ENCODE measurements at regions not wholly inside any gene's neighbourhood (a gene's known extent, or its start where the extent isn't known, plus 50 kb on each side); places are given as distances from the start of the nearest gene placed in this dataset.

DNA sequence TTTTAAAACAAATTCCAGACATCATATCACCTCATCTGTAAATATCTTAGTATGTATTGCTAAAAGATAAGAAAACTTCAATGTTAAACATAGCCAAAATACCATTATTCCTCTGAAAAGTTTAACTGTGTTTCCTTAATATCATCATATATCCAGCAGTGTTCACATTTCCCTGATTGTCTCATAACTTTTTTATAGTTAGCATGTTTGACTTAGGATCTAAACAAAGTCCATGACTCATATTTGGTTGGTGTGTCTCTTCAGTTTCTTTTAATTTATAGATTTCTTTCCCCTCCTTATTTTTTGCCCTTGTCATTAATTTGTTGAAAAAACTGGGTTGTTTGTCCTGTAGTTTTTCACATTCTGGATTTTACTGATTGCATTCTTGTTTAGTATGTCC lies 163.0 kb downstream of the RPS12 start:
- no peak for DNase-seq

DNA sequence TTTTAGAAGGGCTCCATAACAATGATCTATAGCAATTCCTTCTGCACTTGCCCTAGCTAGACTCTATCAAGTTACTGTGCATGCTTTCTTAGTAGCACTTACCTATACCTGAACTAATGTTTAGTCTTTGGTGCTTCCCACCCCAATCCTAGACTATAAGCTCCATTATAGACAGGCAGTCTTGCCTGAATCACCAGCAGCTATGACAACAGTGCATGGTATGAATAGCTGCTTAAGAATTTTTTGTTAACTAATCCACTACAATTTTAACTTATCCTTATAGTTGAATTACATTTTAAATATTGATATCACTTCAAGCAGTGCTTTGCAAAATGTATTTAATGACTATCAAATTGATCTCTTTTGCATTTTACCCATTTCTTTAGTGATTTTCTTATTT lies 164.3 kb downstream of the RPS12 start:
- no peak for DNase-seq

DNA sequence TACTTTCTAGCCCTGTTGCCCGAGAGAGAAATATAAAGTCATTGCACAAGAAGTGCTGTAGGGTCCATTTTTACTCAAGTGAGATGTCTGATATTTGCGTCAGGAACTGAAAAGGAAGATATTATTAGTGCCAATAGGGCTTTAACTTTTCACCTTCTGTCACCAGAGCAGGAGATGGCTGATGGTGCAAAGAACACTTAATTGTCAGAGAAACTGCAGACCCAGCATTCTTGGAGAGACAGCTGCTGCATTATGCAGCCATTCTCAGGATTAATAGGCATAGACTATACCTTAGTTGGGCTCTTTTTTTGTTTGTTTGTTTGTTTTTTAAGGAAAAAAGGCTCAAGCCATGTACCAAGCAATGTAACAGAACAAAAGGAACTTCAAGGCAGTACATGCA lies 179.4 kb downstream of the RPS12 start:
- no peak for DNase-seq

DNA sequence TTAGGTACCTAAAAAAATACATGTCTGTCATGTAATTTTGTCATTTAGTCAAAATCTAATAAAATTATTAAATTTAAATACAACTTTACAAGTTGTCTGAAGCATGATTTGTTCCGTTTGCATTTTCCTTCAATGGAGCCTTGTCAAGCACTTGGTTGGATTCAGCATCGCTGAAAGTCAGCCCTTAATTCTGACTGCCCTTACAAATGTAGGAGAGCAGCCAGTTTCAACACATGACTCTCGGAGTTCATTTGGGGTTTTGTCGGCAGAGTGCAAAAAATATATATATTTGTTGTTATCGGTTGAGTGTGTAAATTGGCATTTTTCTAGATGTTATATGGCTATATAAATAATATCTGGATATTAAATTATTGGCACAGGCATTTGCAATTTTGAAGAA lies 180.6 kb downstream of the RPS12 start:
- DNase-seq = no peak

DNA sequence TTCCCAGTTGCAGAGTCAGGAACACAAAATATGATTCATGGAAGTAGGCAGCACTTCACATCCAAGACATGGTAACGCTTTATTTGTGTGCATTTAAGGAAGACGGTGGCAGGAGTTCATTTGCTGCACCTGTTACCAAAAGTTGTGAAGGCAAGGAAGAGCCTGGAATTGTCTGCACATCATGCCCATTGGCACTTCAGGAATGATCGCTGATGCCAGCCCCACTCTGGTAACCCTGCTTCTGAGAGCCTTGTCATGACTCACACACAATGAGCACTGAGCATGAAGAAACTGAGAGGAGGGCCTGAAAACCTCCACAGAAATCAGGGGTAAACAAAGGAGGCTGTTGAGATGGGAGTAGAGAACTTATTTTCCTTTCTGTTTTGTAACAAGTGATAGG lies 181.1 kb downstream of the RPS12 start:
- no peak for DNase-seq

DNA sequence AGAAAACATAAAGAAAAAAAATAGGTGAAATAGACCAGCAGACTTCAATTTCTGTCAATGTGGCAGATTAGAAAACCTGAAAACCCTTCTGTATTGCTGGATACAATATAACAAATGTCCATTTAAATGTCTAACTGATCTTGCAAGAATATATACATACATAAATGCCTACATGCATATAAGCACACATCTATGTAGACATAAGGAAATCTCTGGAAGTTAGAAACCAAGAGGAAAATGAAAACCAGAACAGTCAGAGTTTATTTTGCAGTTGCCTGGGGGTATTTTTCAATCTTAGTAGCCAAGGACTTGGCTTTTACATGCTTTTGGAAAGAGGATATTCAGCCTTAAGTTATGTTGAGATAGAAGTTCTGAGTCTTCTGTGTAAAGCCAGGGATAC lies 184.0 kb downstream of the RPS12 start:
- DNase-seq = no peak

DNA sequence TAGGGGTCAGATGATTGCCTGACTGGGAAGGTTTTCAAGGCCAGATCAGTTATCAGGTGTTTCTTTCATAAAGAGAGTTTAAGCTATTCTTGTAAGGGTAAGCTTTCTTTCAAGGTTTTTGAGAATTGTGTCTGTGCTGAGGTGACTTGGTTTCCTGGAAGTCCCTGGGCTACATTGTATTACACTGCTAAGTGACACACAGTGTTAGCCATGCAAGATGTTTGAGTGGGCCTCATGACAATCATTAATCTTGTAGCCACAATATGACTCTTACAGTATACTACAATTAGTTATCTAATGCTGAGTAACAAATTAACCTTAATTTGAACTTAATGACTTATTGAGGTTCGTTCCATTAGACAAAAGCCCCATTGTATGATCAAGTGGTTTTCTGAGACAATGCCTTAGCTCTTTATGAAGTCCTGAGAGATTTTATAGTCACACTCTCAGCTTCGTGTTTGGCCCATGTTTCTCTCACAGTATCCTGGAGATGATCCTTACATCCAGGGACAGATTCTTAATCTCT lies 186.7 kb downstream of the RPS12 start:
- no peak for DNase-seq

DNA sequence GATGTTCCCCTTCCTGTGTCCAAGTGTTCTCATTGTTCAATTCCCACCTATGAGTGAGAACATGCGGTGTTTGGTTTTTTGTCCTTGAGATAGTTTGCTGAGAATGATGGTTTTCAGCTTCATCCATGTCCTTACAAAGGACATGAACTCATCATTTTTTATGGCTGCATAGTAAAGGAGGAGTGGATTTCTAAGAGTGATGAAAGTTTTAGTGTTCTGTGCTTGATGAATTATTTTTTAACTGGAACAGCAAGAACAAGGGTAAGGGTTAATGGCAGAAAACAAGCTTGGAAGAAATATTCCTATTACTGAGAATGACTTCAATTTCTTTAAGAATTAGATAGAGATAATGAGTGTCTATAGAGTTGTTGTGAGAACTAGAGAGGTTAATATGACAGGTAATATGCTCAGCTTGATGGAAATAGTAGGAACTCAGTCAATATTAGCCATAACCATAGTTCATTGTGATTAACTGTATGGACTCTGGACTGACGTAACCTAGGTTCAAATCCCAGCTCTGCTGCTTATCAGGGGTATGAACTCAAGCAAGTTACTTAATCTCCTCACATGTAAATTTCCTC lies 190.0 kb downstream of the RPS12 start:
- no peak for DNase-seq

DNA sequence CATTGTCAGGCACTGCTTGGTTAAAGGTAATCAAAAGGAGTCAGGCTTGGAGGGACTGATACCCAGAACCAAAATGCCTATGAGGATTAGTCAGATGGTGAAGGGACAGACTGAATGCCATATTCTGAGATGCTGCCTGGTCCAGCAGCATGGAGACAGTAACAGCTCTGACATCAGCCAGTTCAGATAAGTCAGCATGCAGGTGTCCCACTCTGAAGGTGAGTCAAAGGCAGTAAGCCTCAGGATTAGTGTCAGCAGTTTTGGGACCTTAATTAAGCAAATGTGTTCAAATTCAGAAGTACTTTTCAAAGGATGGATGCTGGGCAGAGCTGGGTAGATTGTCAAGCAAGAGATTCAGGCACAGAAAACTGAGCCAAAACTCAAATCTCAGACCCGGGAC lies 198.4 kb downstream of the RPS12 start:
- DNase-seq = no peak

DNA sequence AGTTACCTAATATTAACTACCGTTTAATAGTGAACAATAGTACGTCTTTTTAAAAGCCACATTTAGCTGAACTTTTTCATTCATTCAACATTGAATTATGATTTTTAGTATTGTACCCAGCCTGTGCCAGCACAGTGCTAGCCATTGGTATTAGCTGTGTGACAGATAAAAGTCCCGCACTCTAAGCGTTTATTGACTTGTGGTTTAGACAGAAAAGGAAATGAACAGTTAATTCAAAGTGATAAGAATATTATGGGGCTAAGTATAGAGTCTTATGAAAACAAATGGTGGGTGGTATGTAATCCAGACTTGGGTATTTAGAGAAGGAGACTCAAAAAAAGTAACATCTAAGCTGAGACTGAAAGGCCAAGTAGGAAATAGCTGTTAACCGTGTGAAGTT lies 202.3 kb downstream of the RPS12 start:
- no peak for DNase-seq

DNA sequence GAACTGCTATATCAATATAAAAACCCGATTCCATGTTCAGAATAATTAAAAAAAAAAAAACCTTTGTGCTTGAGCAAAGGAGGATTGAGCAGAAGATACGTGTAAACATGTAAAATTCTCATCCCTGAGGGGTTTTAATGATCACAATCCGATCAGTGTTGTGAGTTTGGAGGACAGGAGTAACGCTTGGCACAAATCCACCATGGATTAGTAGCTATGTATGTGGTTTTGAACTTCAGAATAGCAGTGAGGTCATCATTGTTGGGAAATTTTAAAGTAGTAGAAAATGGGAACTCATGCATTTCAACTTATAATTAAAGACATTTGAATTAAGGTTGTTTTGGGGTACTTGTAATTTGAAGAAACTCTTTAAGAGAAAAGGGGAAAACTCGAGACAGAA lies 203.2 kb downstream of the RPS12 start:
- no peak for DNase-seq

DNA sequence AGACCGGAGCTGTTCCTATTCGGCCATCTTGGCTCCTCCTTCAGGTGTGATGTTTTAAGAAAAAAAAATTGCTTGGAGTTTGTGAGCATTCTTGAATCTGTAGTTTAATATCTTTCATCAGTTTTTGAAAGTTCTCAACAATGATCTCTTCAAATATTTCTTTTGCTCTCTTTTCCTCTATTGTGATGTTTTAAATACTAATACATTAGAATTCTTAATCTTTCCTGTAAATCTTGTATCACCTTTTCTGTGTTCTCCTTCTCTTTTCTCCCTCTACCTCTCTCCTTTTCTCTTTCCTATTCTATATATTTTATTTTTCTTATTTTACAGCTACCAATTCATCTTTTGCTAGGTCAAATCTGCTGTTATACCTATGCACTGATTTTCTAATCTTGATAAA lies 212.3 kb downstream of the RPS12 start:
- no peak for DNase-seq

DNA sequence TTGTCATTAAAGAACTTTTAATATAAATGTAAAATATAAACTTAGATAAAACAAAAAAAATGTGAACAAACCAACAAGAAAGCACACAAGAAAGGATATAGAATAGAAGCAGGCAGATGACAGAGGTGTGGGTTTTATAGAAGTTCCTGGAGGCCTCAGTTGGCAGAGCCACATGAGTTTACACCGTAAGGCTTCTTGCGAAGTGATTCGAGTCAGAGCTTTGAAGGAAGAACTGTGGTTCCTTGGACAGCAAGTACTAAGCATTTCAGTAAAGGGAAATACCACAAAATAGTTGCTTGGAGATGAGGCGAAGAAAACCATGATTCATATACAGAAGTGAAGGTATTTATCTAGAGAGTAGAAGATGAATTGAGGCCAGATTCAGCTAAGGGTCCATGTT lies 207.9 kb upstream of the EYA4 start:
- no peak for DNase-seq

DNA sequence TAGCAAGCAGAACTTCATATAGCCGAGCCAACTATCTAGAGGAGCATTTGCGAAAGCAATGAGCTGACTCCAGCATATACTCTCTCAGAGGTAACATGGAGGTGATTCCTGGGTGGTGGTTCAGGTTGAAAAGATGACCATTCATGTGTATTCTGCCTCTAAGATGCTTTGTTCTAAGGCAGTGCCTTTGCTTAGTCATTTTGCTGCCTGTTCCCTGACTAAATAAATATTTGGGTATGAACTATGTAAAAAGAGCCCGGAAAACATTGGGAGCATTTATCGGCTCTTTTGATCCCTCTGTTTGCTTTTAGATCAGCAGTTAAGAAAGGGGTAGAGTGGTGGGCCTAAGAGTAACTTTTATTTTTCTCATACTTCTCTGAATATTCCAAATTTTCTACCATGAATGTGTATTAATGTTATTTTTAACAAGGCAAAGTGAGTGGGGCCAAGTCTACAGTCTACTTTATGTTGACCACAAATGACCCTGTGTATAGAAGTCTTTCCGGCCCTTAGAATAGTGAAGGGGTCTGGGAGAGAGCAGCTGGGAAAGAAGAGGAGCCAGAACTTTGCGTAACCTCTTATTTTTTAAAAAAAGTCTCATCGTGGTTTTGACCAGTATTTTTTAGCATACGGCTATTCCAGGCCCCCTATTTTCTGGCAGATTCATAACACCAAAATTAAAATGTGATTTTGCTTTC lies 206.5 kb upstream of the EYA4 start:
- DNase-seq = no peak

DNA sequence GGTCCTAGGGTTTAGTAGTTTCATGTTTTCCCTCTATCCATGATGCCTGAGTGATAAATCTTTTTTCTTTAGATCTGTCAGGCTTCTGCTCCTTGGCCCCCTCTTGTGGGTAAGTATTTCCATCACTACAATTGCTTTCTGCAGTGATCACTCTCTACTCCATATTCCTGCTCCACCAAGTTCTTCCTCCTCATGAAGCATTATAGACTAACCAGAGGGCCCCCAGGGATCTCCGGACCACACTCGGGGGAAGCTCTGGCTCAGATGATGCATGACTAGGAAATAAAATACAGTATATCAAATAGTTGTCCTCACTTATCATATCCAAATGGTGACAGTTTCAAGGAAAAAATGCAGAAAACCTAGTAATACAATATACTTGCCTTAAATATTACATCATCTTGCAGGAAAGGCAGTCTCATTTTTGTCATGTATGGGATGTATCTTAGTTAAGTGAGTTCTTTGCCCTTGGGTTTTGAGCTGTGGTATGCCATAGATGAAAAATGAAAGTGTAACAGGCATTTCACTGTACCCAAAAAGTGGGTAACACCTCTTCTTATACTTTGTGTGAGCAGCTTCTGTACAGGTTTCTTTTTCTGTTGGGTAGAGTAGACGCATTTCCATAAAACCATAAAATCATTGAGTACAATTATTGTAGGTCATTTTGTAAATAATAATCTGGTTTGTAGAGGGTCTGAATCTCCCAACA lies 200.9 kb upstream of the EYA4 start:
- DNase-seq = no peak

DNA sequence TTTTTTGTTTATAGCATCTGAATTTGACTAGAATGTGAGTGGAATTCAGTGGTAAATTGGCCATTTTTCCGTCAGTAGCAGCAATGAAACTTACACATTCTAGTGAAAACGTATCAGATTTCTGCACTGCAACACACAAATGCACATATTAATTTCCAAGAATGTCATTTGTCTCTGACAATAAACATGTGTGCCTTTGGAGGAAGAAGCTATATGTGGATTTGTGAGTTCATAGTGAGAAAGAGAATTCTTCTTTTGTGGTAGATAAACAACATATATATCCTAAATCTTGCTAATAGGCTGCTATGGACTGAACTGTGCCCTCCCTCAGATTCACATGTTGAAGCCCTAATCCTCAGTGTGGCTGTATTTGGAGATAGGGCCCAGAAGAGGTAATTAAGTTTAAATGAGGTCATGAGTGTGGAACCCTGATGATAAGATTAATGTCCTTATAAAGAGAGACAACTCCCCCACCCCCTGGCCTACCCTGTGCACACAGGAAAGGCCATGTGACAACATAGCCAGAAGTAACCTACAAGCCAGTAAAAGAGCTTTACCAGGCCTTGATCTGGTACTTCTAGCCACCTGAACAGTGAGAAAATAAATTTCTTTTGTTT lies 200.2 kb upstream of the EYA4 start:
- no peak for DNase-seq

DNA sequence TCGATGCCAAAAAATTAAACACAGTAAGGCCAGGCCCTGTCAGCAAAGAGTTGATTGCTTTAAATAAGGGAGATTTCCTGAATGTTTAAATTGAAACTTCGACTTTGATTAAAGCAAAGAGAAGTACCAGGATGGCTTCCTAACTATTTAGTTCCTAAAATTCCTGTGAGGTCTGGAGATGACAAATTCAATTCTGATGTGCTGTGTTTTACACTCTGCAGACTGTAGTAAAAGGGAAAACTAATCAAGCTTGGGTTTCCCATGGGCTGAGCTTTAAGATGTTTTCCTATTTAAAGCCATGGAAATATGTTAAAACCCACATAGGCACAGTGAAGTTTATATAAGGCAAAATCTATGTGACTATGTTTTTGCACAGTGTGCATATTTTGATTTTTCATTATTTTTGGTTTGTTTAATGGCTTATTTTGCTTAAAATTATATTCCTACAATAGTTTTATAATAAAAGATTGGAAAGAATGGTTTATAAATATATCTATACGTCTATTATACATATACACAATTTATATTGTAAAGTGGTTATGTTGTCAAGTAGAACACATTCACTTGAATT lies 198.5 kb upstream of the EYA4 start:
- DNase-seq = no peak

DNA sequence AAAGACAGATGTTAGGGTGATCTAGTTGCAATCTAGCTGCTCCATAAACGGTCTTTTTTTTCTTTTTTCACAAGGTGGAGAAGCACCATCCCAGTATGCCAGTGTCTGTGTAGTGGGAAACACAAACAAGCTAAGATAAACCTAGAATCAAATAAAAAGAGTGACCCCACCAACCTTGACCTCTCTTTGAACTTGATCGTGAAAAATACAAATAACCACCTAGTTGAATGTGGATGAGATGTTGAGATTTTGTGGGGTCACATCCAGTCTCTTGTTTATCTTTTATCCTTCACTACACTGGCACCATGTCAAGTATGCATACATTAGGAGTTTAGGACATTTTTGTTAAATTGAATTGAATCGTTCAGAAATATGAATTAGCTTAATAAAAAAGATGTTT lies 194.6 kb upstream of the EYA4 start:
- DNase-seq = no peak

DNA sequence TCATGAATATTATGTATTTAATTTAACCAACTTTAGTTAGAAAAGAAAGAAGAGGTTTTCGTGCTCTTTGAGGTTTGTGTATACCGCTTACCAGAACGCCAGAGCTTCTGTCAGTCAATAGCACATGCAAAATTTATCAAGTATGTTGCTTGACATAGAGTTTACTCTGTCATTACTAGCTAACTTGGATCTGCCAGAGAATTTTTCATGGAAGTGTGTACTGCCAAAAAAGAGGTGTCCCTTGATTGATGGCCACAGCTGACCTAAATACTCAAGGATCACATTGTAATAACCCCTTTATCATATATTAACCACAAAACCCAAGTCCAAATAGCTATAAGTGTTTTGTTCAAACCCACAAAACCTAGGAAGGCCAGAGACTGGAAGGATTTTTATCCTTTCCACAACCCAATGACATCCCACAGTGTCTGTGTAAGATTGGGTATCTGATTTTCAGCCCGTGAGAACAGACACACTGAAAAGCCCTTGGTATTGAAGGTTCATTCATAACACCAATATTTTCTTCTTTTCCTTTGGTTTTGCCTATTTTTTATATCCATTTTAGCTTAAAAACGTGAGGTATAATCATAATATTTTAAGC lies 194.0 kb upstream of the EYA4 start:
- no peak for DNase-seq

DNA sequence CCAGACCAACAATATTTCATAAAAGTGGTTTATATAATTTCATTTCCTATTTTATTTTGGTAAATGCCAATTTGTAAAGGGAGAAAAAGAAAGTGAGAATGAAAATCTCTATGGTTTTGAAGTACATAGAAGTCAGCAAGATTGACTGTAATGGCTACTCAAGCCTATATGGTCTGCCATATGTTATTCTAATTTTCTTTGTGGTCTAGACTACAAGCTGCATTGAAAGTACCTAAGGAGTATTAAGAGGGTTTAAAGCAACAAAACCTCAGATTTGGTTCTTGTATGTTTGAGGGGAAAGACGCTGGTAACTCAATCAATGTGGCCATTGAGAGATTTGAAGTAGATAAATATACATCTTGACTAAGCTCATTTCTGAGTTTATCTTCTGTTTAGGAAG lies 193.5 kb upstream of the EYA4 start:
- no peak for DNase-seq

DNA sequence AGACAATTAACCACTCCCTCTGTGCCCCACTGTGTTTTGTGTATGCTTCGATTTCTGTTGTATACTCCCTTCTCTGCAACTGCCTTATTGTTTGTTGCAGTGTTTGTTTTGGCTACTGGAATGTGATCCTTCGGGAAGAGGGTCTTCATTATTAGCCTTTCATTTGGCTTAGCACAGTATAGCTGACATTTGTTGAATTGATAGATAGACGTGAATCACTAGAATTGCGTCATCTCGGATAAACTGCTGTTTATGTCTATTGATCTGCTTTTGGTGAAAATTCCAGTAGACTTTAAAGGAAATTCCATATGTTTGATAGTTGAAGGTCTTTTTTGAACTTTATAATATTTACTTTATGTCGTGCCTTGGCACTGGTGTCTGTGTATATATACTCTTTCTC lies 189.9 kb upstream of the EYA4 start:
- DNase-seq = no peak

DNA sequence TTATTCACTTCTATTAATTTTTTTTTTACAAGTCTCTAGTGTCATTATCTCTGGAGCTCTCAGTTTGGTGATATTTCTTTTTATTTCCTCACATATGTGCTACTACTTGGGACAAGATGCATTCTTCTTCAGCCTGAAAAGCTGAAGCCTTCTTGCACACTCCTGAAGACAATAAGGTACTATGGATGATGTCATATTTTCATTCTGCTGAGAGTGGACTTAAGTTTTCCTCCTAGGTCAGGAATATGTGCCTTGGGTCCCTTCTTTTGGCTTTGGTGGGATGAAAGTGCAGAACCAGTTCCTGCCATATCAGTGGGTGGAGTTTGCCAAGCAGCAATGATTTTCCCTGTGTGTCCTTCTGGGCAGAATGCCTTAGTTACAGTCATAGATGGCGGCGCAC lies 188.7 kb upstream of the EYA4 start:
- no peak for DNase-seq

DNA sequence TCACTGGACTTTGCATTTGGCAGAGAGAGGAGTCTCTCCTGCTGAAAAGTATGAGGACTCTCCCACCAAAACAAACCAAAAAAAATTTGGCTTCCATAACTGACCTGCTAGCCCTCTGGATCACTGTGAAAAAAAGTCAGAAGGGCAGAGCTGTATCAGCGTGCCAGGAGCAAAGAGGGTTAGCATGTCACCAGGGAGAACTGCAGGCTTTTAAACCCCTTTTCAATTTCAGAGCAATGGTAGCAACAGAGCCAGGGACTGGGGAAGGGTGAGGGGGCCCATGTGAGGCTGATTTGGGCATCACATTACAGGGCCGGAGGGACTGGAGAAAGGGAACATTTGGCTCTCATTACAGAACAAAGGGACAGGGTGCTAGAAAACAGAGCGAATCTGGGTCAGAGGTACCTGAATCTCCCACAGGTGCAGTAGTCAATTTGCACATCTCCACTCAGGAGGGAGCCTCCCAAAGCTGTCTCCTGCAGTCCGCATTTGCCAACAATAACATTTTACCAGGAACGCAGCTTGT lies 185.7 kb upstream of the EYA4 start:
- DNase-seq = no peak
